ENCODE measurements at regions not wholly inside any gene's neighbourhood (a gene's known extent, or its start where the extent isn't known, plus 50 kb on each side); places are given as distances from the start of the nearest gene placed in this dataset.

GRCh38 chr10:31268444-31269303, 50.3 kb upstream of the ZEB1 start:
- no peak for DNase-seq (ENCODE audit: low read depth in 2 of 2)

All from fibroblast of skin of left biceps (primary cell).